ENCODE measurements at regions not wholly inside any gene's neighbourhood (a gene's known extent, or its start where the extent isn't known, plus 50 kb on each side); places are given as distances from the start of the nearest gene placed in this dataset.

DNA sequence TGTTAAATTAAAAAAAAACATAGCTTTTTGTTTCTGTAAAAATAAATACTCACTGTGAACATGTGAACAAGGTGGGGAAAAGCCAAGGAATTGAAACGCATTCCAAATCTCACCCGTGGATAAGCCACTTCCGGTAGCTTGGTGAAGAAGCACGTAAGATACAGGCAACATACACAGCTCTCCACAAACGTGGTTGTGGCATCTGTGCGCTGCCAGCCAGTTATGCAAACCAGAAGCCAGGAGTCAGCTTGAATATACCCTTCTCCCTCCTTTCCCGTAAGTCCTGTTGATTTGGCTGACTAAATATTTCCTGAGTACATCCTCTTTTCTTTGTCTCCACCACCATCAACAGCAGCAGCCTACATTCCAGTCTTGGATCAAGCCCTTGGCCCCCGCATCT lies 486.2 kb downstream of the VRK1 start:
- H3K9ac ChIP-seq, result no peak overlapping the region
- H3K27ac ChIP-seq, result no peak overlapping the region
- no peaks in the 10 kb centered on the region for H3K36me3 ChIP-seq
- H3K4me3 ChIP-seq, result no peak overlapping the region
- H3K4me1 ChIP-seq, result peaks cover 0 to 11% (median 5%) of the 10 kb centered on the region in 10 experiments; a peak in 7 of 20 replicates
- H3K27me3 ChIP-seq, result peaks cover 0 to 14% (median 0%) of the 10 kb centered on the region in 11 experiments; a peak in 1 of 22 replicates
- H3K9me3 ChIP-seq (replicated peaks in 1 of 11), result no peaks in the 10 kb centered on the region
- H4K20me1 ChIP-seq, result no peaks in the 10 kb centered on the region; a peak in 1 of 22 replicates
- H3K4me2 ChIP-seq, result 0 out of 22 replicates have a peak overlapping the region, but pooled peaks of 2 of the 11 experiments have one; percentile 5 to 15
- TF ChIP-seq Cebpa-rat (IDR thresholded peaks at IDR 0.05), result no peak

DNA sequence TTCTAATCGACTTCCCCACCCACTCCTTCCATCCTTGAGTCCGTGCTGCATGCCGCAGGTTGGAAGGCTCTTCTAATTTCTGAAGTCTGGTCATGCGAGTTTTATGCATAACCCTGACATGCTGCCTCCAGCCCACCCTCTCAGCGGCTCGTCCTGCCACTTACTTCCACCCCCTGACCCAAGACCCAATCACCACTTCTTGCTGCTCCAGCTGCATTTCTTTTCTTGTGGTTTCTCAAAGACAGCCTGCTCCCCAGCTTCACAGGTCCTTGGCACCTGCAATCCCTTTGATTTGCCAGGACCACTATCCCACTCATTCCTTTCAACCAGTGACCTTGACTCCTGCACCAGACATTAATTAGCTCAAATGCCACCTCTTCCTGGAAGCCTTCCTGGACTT lies 486.7 kb downstream of the VRK1 start:
- Histone ChIP-seq H3K9me3 (replicated peaks in 1 of 11) (no peaks in the 10 kb centered on the region), H3K27me3 (peaks cover 0 to 19% (median 0%) of the 10 kb centered on the region in 11 experiments; a peak in 2 of 22 replicates), H3K36me3 (no peaks in the 10 kb centered on the region), H3K4me2 (0 out of 22 replicates have a peak overlapping the region, but pooled peaks of 2 of the 11 experiments have one; percentile 5 to 15), H3K4me3 (no peak overlapping the region), H3K27ac (no peak overlapping the region), H3K9ac (no peak overlapping the region), H3K4me1 (peaks cover 0 to 11% (median 5%) of the 10 kb centered on the region in 10 experiments; a peak in 7 of 20 replicates), H4K20me1 (no peaks in the 10 kb centered on the region; a peak in 1 of 22 replicates)
- TF ChIP-seq Cebpa-rat (IDR thresholded peaks at IDR 0.05), result no peak

DNA sequence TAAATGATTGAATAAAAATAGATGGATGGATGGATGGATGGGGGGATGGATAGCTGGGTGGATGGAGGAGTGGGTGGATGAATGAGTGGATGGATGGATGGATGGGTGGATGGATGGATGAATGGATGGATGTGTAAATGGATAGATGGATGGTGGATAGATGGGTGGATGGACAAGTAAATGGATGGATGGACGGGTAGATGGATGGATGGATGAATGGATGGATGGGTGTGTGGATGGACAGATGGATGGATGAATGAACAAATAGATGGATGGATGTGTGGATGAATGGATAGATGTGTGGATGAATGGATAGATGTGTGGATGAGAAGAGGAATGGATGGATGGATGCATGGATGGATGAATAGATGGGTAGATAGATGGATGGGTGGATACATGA lies 490.8 kb downstream of the VRK1 start:
- Histone ChIP-seq H3K27me3 (peaks cover 0 to 43% (median 0%) of the 10 kb centered on the region in 11 experiments; a peak in 4 of 22 replicates), H3K9me3 (replicated peaks in 1 of 11) (no peaks in the 10 kb centered on the region), H3K9ac (no peak overlapping the region), H3K4me2 (no peak overlapping the region), H3K27ac (no peak overlapping the region), H3K4me1 (peaks cover 0 to 20% (median 8%) of the 10 kb centered on the region in 10 experiments; a peak in 11 of 20 replicates), H3K36me3 (no peaks in the 10 kb centered on the region), H3K4me3 (no peak overlapping the region), H4K20me1 (no peaks in the 10 kb centered on the region; a peak in 1 of 22 replicates)
- no peak for TF ChIP-seq Cebpa-rat (IDR thresholded peaks at IDR 0.05)

DNA sequence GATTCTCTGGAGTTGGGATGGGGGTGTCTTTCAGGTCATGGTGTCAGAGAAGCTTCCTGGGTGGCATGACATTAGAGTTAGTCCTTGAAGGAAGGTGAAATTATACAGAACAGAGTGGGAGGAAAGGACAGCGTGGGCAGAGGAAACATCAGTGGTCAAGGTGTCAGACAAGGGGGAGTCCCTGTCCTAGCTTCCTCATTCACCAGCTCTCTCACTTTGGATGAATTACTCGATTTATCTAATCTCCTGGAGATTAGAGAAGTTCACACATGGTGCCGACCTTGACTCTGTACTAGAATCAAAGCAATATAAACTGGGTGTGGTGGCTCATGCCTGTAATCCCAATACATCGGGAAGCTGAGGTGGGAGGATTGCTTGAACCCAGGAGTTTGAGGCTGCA lies 492.9 kb downstream of the VRK1 start:
- peaks cover 0 to 55% (median 0%) of the 10 kb centered on the region in 11 experiments; a peak in 4 of 22 replicates for H3K27me3 ChIP-seq
- no peak overlapping the region for H3K9ac ChIP-seq
- H3K9me3 ChIP-seq (replicated peaks in 1 of 11), result no peaks in the 10 kb centered on the region
- no peaks in the 10 kb centered on the region for H4K20me1 ChIP-seq
- H3K4me1 ChIP-seq, result peaks cover 0 to 16% (median 8%) of the 10 kb centered on the region in 10 experiments; a peak in 11 of 20 replicates
- TF ChIP-seq Cebpa-rat (IDR thresholded peaks at IDR 0.05), result no peak
- H3K27ac ChIP-seq, result no peak overlapping the region
- H3K4me3 ChIP-seq, result no peak overlapping the region
- peak overlapping the region in 1 of 11 experiments; percentile 39; a peak in 2 of 22 replicates for H3K4me2 ChIP-seq
- H3K36me3 ChIP-seq, result no peaks in the 10 kb centered on the region

DNA sequence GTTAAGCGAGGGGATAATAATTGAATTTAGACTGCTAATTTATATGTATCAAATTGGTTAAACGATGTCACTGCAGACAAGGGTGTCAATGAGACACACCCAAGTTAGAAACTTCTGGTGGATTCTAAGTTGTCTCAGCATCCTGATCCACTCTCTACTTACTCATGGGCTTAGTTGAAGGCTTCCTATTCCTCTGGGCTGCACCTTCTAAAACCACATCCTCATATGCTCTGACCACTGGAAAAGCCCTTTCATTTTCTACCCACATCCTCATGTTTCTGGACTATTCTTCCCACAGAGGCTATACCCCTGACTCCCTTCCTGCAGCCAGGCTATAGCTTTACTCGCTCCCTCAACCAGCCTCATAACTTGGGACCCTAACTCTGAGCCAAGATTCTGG lies 493.8 kb downstream of the VRK1 start:
- Histone ChIP-seq H3K36me3 (no peaks in the 10 kb centered on the region), H3K4me1 (peaks cover 0 to 16% (median 8%) of the 10 kb centered on the region in 10 experiments; a peak in 11 of 20 replicates), H3K27ac (no peak overlapping the region), H3K9me3 (replicated peaks in 1 of 11) (no peaks in the 10 kb centered on the region), H4K20me1 (no peaks in the 10 kb centered on the region), H3K27me3 (peaks cover 0 to 48% (median 0%) of the 10 kb centered on the region in 11 experiments; a peak in 4 of 22 replicates), H3K4me2 (peak overlapping the region in 7 of 11 experiments; percentile 3 to 39 (median 26); a peak in 12 of 22 replicates), H3K9ac (no peak overlapping the region), H3K4me3 (no peak overlapping the region)
- TF ChIP-seq Cebpa-rat (IDR thresholded peaks at IDR 0.05), result no peak

DNA sequence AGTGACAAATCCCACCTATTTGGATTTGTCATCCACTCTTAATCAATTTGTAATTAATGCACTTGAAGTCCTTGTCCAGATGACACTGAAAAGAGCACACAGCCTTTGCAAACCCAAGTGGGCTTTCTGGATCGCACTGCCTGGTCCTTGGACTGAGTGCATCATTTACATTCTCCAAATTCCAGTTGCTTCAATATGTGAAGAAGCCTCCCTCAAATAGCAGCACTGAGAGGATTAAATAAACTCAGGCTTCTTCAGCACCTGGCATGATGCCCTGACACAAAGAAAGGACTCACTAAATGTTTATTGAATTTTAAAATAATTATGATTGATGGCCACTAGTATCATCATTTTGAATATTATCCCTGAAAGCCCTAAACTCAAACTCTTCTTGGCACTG lies 496.5 kb downstream of the VRK1 start:
- no peak overlapping the region for H3K27ac ChIP-seq
- H3K36me3 ChIP-seq, result no peaks in the 10 kb centered on the region
- H4K20me1 ChIP-seq, result no peaks in the 10 kb centered on the region
- peaks cover 0 to 19% (median 9%) of the 10 kb centered on the region in 10 experiments; a peak in 12 of 20 replicates for H3K4me1 ChIP-seq
- no peak overlapping the region for H3K4me2 ChIP-seq
- no peak overlapping the region for H3K9ac ChIP-seq
- no peaks in the 10 kb centered on the region for H3K9me3 ChIP-seq (replicated peaks in 1 of 11)
- H3K4me3 ChIP-seq, result no peak overlapping the region
- H3K27me3 ChIP-seq, result peaks cover 0 to 40% (median 0%) of the 10 kb centered on the region in 11 experiments; a peak in 4 of 22 replicates
- TF ChIP-seq Cebpa-rat (IDR thresholded peaks at IDR 0.05), result no peak

DNA sequence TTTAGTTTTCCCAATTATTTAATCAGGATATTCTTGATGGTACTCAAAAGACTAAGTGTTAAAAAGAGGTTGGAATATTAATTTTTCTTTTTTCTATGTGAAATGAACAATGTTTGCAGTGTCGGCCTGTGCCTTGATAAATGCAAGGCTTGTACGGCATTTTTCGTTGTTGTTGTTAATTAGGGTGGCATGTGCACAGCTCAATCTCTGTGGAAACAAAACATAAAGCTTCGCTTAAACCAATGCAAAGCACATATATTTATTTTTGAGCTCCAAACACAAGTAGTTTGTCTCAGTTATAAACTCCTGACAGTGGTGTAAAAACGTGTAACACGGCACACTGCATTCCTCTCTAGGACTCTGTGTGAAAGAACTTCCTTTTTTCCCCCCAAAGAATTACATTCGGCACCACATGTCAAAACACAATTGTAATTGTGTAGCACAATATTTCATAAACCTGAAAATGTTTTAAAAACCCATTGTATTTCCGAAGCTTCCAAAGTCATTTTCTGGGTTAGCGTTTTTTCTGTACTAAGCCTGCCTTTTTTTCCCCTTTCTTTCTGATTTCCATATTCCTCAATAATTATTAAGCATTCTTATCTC lies 498.0 kb downstream of the VRK1 start:
- Histone ChIP-seq H3K4me2 (no peak overlapping the region), H3K4me3 (no peak overlapping the region), H3K36me3 (no peaks in the 10 kb centered on the region), H3K4me1 (peaks cover 0 to 18% (median 9%) of the 10 kb centered on the region in 10 experiments; a peak in 12 of 20 replicates), H4K20me1 (no peaks in the 10 kb centered on the region), H3K9ac (no peak overlapping the region), H3K27ac (no peak overlapping the region), H3K9me3 (replicated peaks in 1 of 11) (no peaks in the 10 kb centered on the region), H3K27me3 (peaks cover 0 to 26% (median 0%) of the 10 kb centered on the region in 11 experiments; a peak in 3 of 22 replicates)
- no peak for TF ChIP-seq Cebpa-rat (IDR thresholded peaks at IDR 0.05)

DNA sequence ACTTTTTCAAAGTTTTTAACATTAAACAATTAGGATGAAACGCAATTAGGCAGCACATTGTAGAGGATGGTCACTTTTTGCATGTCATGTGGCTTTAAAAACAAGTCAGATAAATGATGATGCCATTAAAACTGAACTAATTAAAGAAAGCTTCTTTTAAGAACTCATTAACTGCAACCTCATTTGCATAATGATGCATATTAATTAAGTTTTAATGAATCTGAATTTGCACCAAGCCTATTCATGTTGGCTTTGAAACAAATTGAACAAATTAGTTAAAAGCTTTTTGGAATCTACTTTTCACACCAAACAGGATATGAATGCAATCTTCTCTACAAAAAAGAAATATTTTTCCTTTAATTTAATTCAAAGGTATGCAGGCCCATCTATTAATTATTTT lies 499.0 kb downstream of the VRK1 start:
- no peak overlapping the region for H3K9ac ChIP-seq
- peaks cover 0 to 19% (median 0%) of the 10 kb centered on the region in 11 experiments; a peak in 3 of 22 replicates for H3K27me3 ChIP-seq
- no peak for TF ChIP-seq Cebpa-rat (IDR thresholded peaks at IDR 0.05)
- H3K4me3 ChIP-seq, result no peak overlapping the region
- H4K20me1 ChIP-seq, result no peaks in the 10 kb centered on the region
- H3K4me1 ChIP-seq, result peaks cover 0 to 9% (median 2%) of the 10 kb centered on the region in 10 experiments; a peak in 12 of 20 replicates
- no peaks in the 10 kb centered on the region for H3K9me3 ChIP-seq (replicated peaks in 1 of 11)
- H3K36me3 ChIP-seq, result no peaks in the 10 kb centered on the region
- no peak overlapping the region for H3K27ac ChIP-seq
- H3K4me2 ChIP-seq, result no peak overlapping the region

DNA sequence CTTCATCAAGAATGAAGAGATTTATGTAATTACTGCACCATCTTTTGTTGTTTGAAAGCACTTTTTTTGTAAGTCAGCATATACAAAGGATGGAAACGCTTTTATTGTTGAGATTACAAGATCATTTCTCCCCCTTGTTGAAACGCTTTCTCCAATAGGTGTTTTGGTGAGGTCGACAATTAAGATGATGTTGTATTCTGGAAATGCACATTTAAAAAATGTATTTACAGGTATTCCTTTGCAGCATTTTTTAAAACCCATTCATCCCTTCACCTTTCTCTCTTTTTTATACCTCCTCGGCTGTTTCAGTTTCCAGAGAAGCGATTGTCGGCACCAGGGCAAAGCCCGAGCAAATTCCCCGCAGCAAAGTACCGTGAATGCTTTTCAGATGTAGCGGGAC lies 499.9 kb downstream of the VRK1 start:
- no peaks in the 10 kb centered on the region for H3K36me3 ChIP-seq
- peaks cover 0 to 6% (median 0%) of the 10 kb centered on the region in 10 experiments; a peak in 4 of 20 replicates for H3K4me1 ChIP-seq
- H3K27me3 ChIP-seq, result peaks cover 0 to 19% (median 0%) of the 10 kb centered on the region in 11 experiments; a peak in 3 of 22 replicates
- no peak overlapping the region for H3K4me3 ChIP-seq
- no peak overlapping the region for H3K27ac ChIP-seq
- no peak for TF ChIP-seq Cebpa-rat (IDR thresholded peaks at IDR 0.05)
- H3K9ac ChIP-seq, result no peak overlapping the region
- no peaks in the 10 kb centered on the region for H3K9me3 ChIP-seq (replicated peaks in 1 of 11)
- no peaks in the 10 kb centered on the region for H4K20me1 ChIP-seq
- H3K4me2 ChIP-seq, result no peak overlapping the region

Measured in BLaER1 treated with 17β-estradiol and CSF1 and Interleukin-3, amounts not matched to agents 10 nM and 100 nM (cell line).